ENCODE measurements at regions not wholly inside any gene's neighbourhood (a gene's known extent, or its start where the extent isn't known, plus 50 kb on each side); places are given as distances from the start of the nearest gene placed in this dataset.
"Not testable (repeated sequence)": the region's sequence is repeated elsewhere in the genome, so short reads cannot be mapped to it uniquely, and the experiment has no call there.

DNA sequence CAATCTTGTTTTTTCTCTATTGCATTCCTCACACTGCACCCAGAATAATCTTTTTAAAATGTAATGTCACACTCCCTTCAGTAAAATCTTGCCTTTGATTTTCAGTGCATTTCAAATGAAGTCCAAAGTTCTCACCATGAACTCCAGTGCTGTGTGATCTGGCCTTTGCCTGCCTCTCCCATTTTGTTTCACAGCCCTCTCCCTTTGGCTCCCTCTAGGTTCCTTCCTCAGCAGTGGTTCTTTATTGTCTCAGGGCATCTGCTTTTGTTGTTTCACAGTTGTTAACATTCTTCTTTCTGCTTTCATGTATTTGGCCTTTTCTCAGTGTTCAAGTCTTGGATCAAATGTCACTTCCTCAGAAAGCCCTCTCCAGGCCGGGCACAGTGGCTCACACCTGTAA is 84.5 kb upstream of the AMN1 start:
- ChIA-PET POLR2A (no interaction called here), CTCF (no interaction called here)
- Histone ChIP-seq H3K9me3 (ENCODE audit: control extremely low read depth in 1 of 5, control insufficient read depth in 4 of 5, insufficient read depth in 2 of 5, low read depth in 1 of 5, low read length in 4 of 5) (no peaks in the 10 kb centered on the region), H3K27me3 (replicated peaks in 2 of 5; ENCODE audit: control insufficient read depth in 4 of 5, insufficient read depth in 5 of 5, low read length in 4 of 5) (no peaks in the 10 kb centered on the region), H3K4me3 (ENCODE audit: control insufficient read depth in 1 of 7, extremely low read depth in 1 of 7, insufficient read depth in 4 of 7, low read depth in 2 of 7, low read length in 6 of 7) (no peak overlapping the region), H3K4me1 (ENCODE audit: control extremely low read depth in 1 of 4, control insufficient read depth in 4 of 4, insufficient read depth in 4 of 4, low read length in 3 of 4) (no peaks in the 10 kb centered on the region), H3K36me3 (ENCODE audit: control insufficient read depth in 4 of 4, insufficient read depth in 4 of 4, low read length in 3 of 4) (no peaks in the 10 kb centered on the region), H3K27ac (ENCODE audit: insufficient read depth in 1 of 2, low read depth in 1 of 2, low read length in 2 of 2, poor library complexity in 1 of 2, severe bottlenecking in 2 of 2) (no peak overlapping the region)
- no CpG with 5 or more reads among the region's 1 CpG for WGBS (ENCODE audit: insufficient coverage)
- DNase-seq = no peak

DNA sequence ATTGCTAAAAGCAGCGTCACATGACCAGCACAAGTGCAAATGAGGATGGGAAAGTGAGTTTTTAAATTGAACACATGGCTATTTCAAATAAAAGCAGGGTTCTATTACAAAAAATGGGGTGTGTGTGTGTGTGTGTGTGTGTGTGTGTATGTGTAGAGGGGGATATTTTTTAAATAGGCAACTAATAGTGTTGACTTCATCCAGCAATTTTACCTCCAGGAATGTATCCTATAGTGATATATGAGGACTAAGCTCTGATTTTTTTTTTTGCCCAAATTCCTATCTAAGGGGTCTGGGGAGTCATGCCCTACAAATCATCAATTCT is 78.9 kb upstream of the AMN1 start:
- no peak overlapping the region for H3K27ac ChIP-seq (ENCODE audit: insufficient read depth in 1 of 2, low read depth in 1 of 2, low read length in 2 of 2, poor library complexity in 1 of 2, severe bottlenecking in 2 of 2)
- DNase-seq = no peak
- H3K4me1 ChIP-seq (ENCODE audit: control extremely low read depth in 1 of 4, control insufficient read depth in 4 of 4, insufficient read depth in 4 of 4, low read length in 3 of 4) = no peaks in the 10 kb centered on the region
- no CpG with 5 or more reads among the region's 1 CpG for WGBS (ENCODE audit: insufficient coverage)
- H3K36me3 ChIP-seq (ENCODE audit: control insufficient read depth in 4 of 4, insufficient read depth in 4 of 4, low read length in 3 of 4) = no peaks in the 10 kb centered on the region
- no peaks in the 10 kb centered on the region for H3K9me3 ChIP-seq (ENCODE audit: control extremely low read depth in 1 of 5, control insufficient read depth in 4 of 5, insufficient read depth in 2 of 5, low read depth in 1 of 5, low read length in 4 of 5)
- POLR2A ChIA-PET = interaction anchor here (0.6 kb wide), 1 partner anchor 34 kb away, joined by 3 read pairs; no protein-coding TSS in a partner anchor
- no peaks in the 10 kb centered on the region for H3K27me3 ChIP-seq (replicated peaks in 2 of 5; ENCODE audit: control insufficient read depth in 4 of 5, insufficient read depth in 5 of 5, low read length in 4 of 5)
- CTCF ChIA-PET = no interaction called here
- H3K4me3 ChIP-seq (ENCODE audit: control insufficient read depth in 1 of 7, extremely low read depth in 1 of 7, insufficient read depth in 4 of 7, low read depth in 2 of 7, low read length in 6 of 7) = no peak overlapping the region

DNA sequence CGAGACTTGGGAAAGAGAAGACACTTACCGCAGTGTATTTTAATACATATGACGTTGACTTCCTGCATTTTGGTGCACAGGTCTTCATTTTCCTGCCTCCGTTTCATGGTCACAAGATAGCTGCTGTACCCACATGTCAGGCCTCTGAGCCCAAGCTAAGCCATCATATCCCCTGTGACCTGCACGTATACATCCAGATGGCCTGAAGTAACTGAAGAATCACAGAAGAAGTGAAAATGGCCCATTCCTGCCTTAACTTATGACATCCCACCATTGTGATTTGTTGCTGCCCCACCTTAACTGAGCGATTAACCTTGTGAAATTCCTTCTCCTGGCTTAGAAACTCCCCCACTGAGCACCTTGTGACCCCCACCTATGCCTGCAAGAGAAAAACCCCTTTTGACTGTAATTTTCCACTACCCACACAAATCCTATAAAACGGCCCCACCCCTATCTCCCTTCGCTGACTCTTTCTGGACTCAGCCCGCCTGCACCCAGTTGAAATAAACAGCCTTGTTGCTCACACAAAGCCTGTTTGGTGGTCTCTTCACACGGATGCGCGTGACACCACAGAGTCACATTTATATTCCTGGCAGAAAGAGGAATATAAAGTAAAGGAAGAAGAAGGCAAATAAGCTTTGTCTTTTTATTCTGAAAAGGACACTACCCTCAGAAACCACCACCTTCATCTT is 78.4 kb upstream of the AMN1 start:
- H3K36me3 ChIP-seq (ENCODE audit: control insufficient read depth in 4 of 4, insufficient read depth in 4 of 4, low read length in 3 of 4); H3K9me3 ChIP-seq (ENCODE audit: control extremely low read depth in 1 of 5, control insufficient read depth in 4 of 5, insufficient read depth in 2 of 5, low read depth in 1 of 5, low read length in 4 of 5); H3K27me3 ChIP-seq (replicated peaks in 2 of 5; ENCODE audit: control insufficient read depth in 4 of 5, insufficient read depth in 5 of 5, low read length in 4 of 5); H3K4me3 ChIP-seq (ENCODE audit: control insufficient read depth in 1 of 7, extremely low read depth in 1 of 7, insufficient read depth in 4 of 7, low read depth in 2 of 7, low read length in 6 of 7); CTCF ChIA-PET; H3K4me1 ChIP-seq (ENCODE audit: control extremely low read depth in 1 of 4, control insufficient read depth in 4 of 4, insufficient read depth in 4 of 4, low read length in 3 of 4); H3K27ac ChIP-seq (ENCODE audit: insufficient read depth in 1 of 2, low read depth in 1 of 2, low read length in 2 of 2, poor library complexity in 1 of 2, severe bottlenecking in 2 of 2); DNase-seq: not testable (repeated sequence)
- 94% methylated on average over 8 of the region's 12 CpGs for WGBS (ENCODE audit: insufficient coverage)
- POLR2A ChIA-PET = interaction anchor here (0.6 kb wide), 1 partner anchor 33 kb away, joined by 3 read pairs; no protein-coding TSS in a partner anchor

DNA sequence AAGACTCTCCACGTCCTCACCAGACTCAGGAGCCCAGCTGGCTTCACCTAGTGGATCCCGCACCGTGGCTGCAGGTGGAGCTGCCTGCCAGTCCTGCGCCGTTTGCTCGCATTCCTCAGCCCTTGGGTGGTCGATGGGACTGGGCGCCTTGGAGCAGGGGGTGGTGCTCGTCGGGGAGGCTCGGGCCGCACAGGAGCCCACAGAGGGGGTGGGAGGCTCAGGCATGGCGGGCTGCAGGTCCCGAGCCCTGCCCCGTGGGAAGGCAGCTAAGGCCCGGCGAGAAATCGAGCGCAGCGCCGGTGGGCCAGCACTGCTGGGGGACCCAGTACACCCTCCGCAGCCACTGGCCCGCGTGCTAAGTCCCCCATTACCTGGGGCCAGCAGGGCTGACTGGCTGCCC is 76.9 kb upstream of the AMN1 start:
- CTCF ChIA-PET = not testable (repeated sequence)

DNA sequence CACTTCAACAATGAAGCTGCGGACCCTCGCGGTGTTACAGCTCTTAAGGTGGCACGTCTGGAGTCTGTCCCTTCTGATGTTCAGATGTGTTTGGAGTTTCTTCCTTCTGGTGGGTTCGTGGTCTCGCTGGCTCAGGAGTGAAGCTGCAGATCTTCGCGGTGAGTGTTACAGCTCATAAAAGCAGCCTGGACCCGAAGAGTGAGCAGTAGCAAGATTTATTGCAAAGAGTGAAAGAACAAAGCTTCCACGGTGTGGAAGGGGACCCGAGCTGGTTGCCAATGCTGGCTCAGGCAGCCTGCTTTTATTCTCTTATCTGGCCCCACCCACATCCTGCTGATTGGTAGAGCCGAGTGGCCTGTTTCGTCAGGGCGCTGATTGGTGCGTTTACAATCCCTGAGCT is 75.9 kb upstream of the AMN1 start:
- H3K9me3 ChIP-seq (ENCODE audit: control extremely low read depth in 1 of 5, control insufficient read depth in 4 of 5, insufficient read depth in 2 of 5, low read depth in 1 of 5, low read length in 4 of 5); H3K4me1 ChIP-seq (ENCODE audit: control extremely low read depth in 1 of 4, control insufficient read depth in 4 of 4, insufficient read depth in 4 of 4, low read length in 3 of 4); POLR2A ChIA-PET; H3K4me3 ChIP-seq (ENCODE audit: control insufficient read depth in 1 of 7, extremely low read depth in 1 of 7, insufficient read depth in 4 of 7, low read depth in 2 of 7, low read length in 6 of 7); DNase-seq; CTCF ChIA-PET; H3K36me3 ChIP-seq (ENCODE audit: control insufficient read depth in 4 of 4, insufficient read depth in 4 of 4, low read length in 3 of 4); H3K27me3 ChIP-seq (replicated peaks in 2 of 5; ENCODE audit: control insufficient read depth in 4 of 5, insufficient read depth in 5 of 5, low read length in 4 of 5); H3K27ac ChIP-seq (ENCODE audit: insufficient read depth in 1 of 2, low read depth in 1 of 2, low read length in 2 of 2, poor library complexity in 1 of 2, severe bottlenecking in 2 of 2): not testable (repeated sequence)
- WGBS (ENCODE audit: insufficient coverage) = no CpG with 5 or more reads among the region's 15 CpGs

More for the DNA sequence above, 76.9 kb upstream of the AMN1 start:
- POLR2A ChIA-PET; H3K36me3 ChIP-seq (ENCODE audit: control insufficient read depth in 4 of 4, insufficient read depth in 4 of 4, low read length in 3 of 4); H3K27me3 ChIP-seq (replicated peaks in 2 of 5; ENCODE audit: control insufficient read depth in 4 of 5, insufficient read depth in 5 of 5, low read length in 4 of 5); H3K4me1 ChIP-seq (ENCODE audit: control extremely low read depth in 1 of 4, control insufficient read depth in 4 of 4, insufficient read depth in 4 of 4, low read length in 3 of 4); H3K9me3 ChIP-seq (ENCODE audit: control extremely low read depth in 1 of 5, control insufficient read depth in 4 of 5, insufficient read depth in 2 of 5, low read depth in 1 of 5, low read length in 4 of 5); H3K27ac ChIP-seq (ENCODE audit: insufficient read depth in 1 of 2, low read depth in 1 of 2, low read length in 2 of 2, poor library complexity in 1 of 2, severe bottlenecking in 2 of 2); H3K4me3 ChIP-seq (ENCODE audit: control insufficient read depth in 1 of 7, extremely low read depth in 1 of 7, insufficient read depth in 4 of 7, low read depth in 2 of 7, low read length in 6 of 7); DNase-seq: not testable (repeated sequence)
- WGBS (ENCODE audit: insufficient coverage) = 92% methylated on average over 15 of the region's 24 CpGs

DNA sequence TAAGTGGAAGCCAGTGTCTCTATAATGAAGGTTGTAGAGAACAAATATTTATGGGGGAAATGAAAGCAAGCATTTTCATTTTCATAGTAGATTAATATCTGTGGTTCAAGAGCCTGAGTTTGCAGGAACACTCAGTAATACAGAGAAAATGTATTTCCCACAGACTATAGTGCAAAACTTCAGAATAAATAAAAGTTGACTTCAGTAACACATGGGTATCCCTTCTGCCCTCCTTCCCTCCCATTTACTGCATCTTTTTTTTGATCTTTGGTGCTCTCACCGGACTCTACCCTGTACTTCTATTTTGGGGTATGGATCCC is 75.3 kb upstream of the AMN1 start:
- no peak for DNase-seq
- ChIA-PET POLR2A (no interaction called here), CTCF (interaction anchor here (0.8 kb wide), 1 partner anchor 117 kb away, joined by 3 read pairs; no protein-coding TSS in a partner anchor)
- Histone ChIP-seq H3K9me3 (ENCODE audit: control extremely low read depth in 1 of 5, control insufficient read depth in 4 of 5, insufficient read depth in 2 of 5, low read depth in 1 of 5, low read length in 4 of 5) (no peaks in the 10 kb centered on the region), H3K27me3 (replicated peaks in 2 of 5; ENCODE audit: control insufficient read depth in 4 of 5, insufficient read depth in 5 of 5, low read length in 4 of 5) (no peaks in the 10 kb centered on the region), H3K36me3 (ENCODE audit: control insufficient read depth in 4 of 4, insufficient read depth in 4 of 4, low read length in 3 of 4) (no peaks in the 10 kb centered on the region), H3K4me3 (ENCODE audit: control insufficient read depth in 1 of 7, extremely low read depth in 1 of 7, insufficient read depth in 4 of 7, low read depth in 2 of 7, low read length in 6 of 7) (no peak overlapping the region), H3K4me1 (ENCODE audit: control extremely low read depth in 1 of 4, control insufficient read depth in 4 of 4, insufficient read depth in 4 of 4, low read length in 3 of 4) (no peaks in the 10 kb centered on the region), H3K27ac (ENCODE audit: insufficient read depth in 1 of 2, low read depth in 1 of 2, low read length in 2 of 2, poor library complexity in 1 of 2, severe bottlenecking in 2 of 2) (no peak overlapping the region)
- no CpG with 5 or more reads among the region's 1 CpG for WGBS (ENCODE audit: insufficient coverage)

DNA sequence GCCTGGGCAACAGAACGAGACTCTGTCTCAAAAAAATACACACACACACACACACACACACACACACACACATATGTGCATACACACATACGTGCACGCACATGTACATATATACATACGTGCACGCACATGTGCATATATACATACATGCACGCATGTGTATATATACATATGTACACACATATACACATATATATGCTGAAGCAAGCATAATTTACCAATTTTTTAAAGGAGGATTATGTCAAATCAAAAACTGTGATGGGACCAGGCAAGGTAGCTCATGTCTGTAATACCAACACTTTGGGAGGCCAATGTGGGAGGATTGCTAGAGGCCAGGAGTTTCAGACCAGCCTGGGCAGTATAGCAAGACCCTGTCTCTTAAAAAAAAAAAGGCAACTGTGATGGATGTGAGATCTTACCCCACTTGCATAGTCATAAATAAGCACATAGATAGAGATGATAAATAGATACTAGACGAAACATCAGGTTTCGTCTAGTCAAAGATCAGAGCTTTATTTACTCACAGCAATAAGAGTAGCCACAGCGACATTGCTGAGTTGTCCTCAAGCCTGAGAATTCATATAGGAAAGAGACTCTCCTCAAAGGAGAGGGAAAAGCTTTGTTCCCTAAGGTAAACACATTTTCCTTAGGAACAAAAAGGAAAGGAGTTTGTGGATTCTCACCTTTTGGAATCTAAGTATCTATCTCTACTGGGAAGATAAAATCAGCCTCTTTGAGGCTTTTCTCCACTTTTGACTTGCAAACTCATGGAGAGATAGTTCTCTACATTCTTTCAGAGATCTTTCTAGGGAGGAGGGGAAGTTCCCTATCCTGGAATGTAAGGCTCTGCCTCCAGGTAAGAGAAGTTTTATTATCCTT is 74.7 kb upstream of the AMN1 start:
- no peaks in the 10 kb centered on the region for H3K9me3 ChIP-seq (ENCODE audit: control extremely low read depth in 1 of 5, control insufficient read depth in 4 of 5, insufficient read depth in 2 of 5, low read depth in 1 of 5, low read length in 4 of 5)
- no peak for DNase-seq
- POLR2A ChIA-PET = no interaction called here
- no peak overlapping the region for H3K27ac ChIP-seq (ENCODE audit: insufficient read depth in 1 of 2, low read depth in 1 of 2, low read length in 2 of 2, poor library complexity in 1 of 2, severe bottlenecking in 2 of 2)
- WGBS (ENCODE audit: insufficient coverage) = 100% methylated on average over 1 of the region's 9 CpGs
- CTCF ChIA-PET = interaction anchor here (0.8 kb wide), 1 partner anchor 117 kb away, joined by 3 read pairs; no protein-coding TSS in a partner anchor
- H3K4me1 ChIP-seq (ENCODE audit: control extremely low read depth in 1 of 4, control insufficient read depth in 4 of 4, insufficient read depth in 4 of 4, low read length in 3 of 4) = no peaks in the 10 kb centered on the region
- no peaks in the 10 kb centered on the region for H3K36me3 ChIP-seq (ENCODE audit: control insufficient read depth in 4 of 4, insufficient read depth in 4 of 4, low read length in 3 of 4)
- no peak overlapping the region for H3K4me3 ChIP-seq (ENCODE audit: control insufficient read depth in 1 of 7, extremely low read depth in 1 of 7, insufficient read depth in 4 of 7, low read depth in 2 of 7, low read length in 6 of 7)
- H3K27me3 ChIP-seq (replicated peaks in 2 of 5; ENCODE audit: control insufficient read depth in 4 of 5, insufficient read depth in 5 of 5, low read length in 4 of 5) = no peaks in the 10 kb centered on the region

Data from common myeloid progenitor, CD34-positive (primary cell).